ENCODE measurements at regions not wholly inside any gene's neighbourhood (a gene's known extent, or its start where the extent isn't known, plus 50 kb on each side); places are given as distances from the start of the nearest gene placed in this dataset.

DNA sequence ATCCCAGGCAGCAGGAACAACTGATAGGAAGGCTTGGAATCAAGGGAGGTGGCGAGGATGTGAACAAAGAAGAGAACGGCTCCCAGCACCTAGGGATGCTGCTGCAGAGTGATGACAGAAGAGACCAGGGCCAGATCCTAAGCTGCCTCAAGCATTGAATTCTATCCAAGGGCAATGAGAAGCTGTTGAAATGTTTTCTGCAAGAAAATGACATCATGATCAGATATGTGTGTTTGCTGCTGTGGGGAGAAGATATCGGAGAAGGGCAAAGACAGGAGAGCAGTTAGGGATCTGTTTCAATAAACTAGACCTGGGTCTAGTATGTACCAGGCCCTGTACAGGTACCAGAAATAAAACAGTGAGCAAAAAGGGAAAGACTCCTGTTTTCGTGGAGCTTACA is 194.7 kb upstream of the RAB4A start:
- TF ChIP-seq, protein P1, sequence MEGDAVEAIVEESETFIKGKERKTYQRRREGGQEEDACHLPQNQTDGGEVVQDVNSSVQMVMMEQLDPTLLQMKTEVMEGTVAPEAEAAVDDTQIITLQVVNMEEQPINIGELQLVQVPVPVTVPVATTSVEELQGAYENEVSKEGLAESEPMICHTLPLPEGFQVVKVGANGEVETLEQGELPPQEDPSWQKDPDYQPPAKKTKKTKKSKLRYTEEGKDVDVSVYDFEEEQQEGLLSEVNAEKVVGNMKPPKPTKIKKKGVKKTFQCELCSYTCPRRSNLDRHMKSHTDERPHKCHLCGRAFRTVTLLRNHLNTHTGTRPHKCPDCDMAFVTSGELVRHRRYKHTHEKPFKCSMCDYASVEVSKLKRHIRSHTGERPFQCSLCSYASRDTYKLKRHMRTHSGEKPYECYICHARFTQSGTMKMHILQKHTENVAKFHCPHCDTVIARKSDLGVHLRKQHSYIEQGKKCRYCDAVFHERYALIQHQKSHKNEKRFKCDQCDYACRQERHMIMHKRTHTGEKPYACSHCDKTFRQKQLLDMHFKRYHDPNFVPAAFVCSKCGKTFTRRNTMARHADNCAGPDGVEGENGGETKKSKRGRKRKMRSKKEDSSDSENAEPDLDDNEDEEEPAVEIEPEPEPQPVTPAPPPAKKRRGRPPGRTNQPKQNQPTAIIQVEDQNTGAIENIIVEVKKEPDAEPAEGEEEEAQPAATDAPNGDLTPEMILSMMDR (conservative IDR thresholded peaks at IDR 0.05; ENCODE audit: low read depth, low read length) = no peak
- TF ChIP-seq EZH2 (IDR thresholded peaks at IDR 0.05; ENCODE audit: borderline replicate concordance, low read depth, low read length, poor library complexity, severe bottlenecking) = no peak
